ENCODE measurements at regions not wholly inside any gene's neighbourhood (a gene's known extent, or its start where the extent isn't known, plus 50 kb on each side); places are given as distances from the start of the nearest gene placed in this dataset.
"Not testable (repeated sequence)": the region's sequence is repeated elsewhere in the genome, so short reads cannot be mapped to it uniquely, and the experiment has no call there.

DNA sequence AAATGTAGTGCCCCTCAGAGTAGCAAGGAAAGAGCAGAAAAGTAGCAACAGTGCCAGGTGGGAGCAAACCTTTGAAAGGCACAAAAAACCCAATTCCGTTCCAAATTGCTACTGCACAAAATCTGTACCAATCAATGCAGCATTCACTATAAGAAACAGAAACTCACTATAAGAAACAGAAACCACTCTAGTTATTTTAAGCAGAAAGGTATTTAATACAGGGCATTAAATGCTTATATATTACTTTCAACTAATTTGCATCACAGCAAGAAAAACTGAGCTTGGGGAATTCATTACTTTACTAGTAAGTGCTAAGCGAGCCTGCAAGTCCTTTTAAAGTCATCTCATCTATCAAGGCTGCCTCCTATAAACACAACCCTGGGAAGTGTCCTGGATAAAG lies 116.5 kb upstream of the OLIG3 start:
- H3K4me3 ChIP-seq (ENCODE audit: low read depth, low read length) = no peak overlapping the region
- TF ChIP-seq, protein P1, sequence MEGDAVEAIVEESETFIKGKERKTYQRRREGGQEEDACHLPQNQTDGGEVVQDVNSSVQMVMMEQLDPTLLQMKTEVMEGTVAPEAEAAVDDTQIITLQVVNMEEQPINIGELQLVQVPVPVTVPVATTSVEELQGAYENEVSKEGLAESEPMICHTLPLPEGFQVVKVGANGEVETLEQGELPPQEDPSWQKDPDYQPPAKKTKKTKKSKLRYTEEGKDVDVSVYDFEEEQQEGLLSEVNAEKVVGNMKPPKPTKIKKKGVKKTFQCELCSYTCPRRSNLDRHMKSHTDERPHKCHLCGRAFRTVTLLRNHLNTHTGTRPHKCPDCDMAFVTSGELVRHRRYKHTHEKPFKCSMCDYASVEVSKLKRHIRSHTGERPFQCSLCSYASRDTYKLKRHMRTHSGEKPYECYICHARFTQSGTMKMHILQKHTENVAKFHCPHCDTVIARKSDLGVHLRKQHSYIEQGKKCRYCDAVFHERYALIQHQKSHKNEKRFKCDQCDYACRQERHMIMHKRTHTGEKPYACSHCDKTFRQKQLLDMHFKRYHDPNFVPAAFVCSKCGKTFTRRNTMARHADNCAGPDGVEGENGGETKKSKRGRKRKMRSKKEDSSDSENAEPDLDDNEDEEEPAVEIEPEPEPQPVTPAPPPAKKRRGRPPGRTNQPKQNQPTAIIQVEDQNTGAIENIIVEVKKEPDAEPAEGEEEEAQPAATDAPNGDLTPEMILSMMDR (IDR thresholded peaks at IDR 0.05; ENCODE audit: insufficient read depth, low read depth, low read length, missing control alignments) = no peak
- no peak for DNase-seq (ENCODE audit: low read depth)

DNA sequence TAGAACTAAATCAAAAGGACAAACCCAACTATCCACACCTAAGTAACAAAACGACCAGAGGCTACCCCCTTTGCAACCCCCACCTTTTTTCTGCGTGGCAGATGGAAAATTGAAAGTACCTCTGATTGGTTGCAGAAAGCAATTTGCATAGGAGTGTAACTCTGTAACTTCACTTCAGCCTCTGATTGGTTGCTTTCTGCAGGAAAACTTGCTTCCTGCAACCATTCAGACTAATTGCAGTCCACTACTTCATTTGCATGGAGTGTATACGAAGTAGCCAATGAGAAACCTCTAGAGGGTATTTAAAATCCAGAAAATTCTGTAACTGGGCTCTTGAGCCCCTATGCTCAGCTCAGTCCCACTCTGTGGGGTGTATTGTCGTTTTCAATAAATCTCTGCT lies 129.1 kb upstream of the OLIG3 start:
- no peak for DNase-seq (ENCODE audit: low read depth)
- TF ChIP-seq, protein P1 (IDR thresholded peaks at IDR 0.05; ENCODE audit: insufficient read depth, low read depth, low read length, missing control alignments) = no peak
- H3K4me3 ChIP-seq (ENCODE audit: low read depth, low read length) = no peak overlapping the region

DNA sequence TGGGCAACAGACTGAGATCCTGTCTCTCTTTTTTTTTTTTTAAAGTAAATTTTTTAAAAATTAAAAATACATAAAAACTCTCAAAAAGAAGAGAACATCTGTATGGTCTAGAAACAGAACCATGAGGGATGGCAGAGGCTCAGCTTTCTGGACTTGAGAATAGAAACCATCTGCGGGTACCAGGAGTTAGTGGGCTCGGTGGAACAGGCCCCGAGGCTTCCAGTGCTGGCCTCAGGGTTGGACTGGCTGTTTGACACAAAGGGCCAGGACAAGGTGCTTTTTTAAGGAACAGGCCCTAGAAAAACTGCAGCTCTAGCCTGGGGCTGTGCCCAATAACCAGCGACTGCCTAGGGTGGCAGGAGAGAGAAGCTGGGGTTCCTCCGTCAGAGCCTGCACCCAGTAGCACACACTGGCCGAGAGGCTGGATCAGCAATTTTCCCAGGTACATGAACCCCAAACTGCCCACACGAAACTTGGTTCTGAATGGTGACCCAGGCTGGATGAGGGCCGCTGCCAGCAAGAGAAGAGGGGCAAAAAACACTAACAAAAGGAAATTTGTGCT lies 131.0 kb upstream of the OLIG3 start:
- TF ChIP-seq, protein P1 (IDR thresholded peaks at IDR 0.05; ENCODE audit: insufficient read depth, low read depth, low read length, missing control alignments) = no peak
- no peak for DNase-seq (ENCODE audit: low read depth)
- no peak overlapping the region for H3K4me3 ChIP-seq (ENCODE audit: low read depth, low read length)

DNA sequence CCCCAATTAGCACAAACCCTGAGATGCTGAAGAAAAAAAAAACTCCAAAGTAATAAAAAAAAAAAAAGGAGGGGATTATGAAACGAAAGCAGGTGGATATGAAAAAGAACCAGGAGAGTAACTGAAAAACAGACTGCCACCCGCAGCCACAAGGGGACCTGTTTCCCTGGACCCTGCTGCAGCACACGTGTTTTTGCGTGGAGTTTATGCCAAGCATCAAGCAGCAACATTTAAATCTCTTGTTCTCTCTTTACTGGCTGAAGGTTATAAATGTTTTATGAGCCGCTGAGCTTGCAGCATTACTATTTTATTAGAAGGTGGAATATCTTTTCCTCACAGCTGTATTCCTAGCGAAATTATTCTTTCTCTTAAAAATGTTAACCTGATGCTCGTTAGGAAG lies 131.6 kb upstream of the OLIG3 start:
- H3K4me3 ChIP-seq (ENCODE audit: low read depth, low read length) = no peak overlapping the region
- no peak for DNase-seq (ENCODE audit: low read depth)
- TF ChIP-seq, protein P1 (IDR thresholded peaks at IDR 0.05; ENCODE audit: insufficient read depth, low read depth, low read length, missing control alignments) = no peak

DNA sequence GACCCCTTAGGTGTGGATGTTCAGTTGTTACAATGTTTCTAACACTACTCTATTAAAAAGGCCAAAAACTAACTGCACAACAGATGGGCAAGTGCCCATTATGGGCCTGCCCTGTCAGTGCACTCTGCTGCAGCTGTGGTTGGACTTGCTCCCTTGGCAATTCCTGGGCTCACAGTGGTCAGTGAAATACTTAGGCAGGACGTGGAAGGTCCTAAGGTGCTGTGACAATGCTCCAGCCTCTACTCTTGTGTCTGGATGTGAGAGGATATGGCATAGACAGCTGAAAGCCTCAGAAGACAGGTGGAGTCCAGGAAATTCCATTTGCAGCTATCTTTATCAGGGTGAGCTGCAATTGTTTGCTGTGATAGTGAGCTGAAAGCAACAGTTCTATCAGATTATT lies 136.5 kb upstream of the OLIG3 start:
- no peak overlapping the region for H3K4me3 ChIP-seq (ENCODE audit: low read depth, low read length)
- TF ChIP-seq, protein P1 (IDR thresholded peaks at IDR 0.05; ENCODE audit: insufficient read depth, low read depth, low read length, missing control alignments) = no peak

DNA sequence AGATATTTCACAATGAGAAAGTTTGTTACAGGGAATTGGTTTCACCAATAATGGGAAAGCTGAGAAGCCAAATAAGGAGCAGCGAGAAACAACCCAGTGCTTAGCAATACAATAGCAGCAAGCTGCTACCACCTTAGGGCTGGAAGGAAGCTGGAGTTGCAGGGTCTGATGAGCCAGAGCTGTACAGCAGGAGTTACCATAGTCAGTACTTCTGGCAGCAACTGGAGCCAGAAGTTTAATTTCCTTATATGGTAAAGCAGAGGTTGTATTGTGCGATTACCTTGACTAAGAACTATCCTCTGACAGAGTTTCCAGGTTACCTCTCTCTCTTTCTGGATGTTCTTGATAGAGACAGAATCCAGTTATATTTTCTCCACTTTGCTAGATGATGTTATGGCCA lies 137.1 kb upstream of the OLIG3 start:
- TF ChIP-seq, protein P1 (IDR thresholded peaks at IDR 0.05; ENCODE audit: insufficient read depth, low read depth, low read length, missing control alignments) = no peak
- H3K4me3 ChIP-seq (ENCODE audit: low read depth, low read length) = no peak overlapping the region
- peak; percentile 76 for DNase-seq (ENCODE audit: low read depth)

More for the DNA sequence above, 136.5 kb upstream of the OLIG3 start:
- DNase-seq (ENCODE audit: low read depth) = peak; percentile 17

DNA sequence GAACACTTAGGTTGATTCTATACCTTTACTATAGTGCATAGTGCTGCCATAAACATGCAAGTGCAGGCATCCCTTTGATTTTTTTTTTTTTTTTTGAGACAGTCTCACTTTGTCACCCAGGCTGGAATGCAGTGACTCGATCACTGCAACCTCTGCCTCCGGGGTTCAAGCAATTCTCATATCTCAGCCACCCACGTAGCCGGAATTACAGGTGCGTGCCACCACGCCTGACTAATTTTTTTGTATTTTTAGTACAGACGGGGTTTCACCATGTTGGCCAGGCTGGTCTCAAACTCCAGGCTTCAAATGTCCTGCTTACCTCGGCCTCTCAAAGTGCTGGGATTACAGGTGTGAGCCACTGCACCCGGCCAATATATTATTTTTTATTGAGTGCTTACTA lies 140.0 kb upstream of the OLIG3 start:
- H3K4me3 ChIP-seq (ENCODE audit: low read depth, low read length) = not testable (repeated sequence)
- peak; percentile 79 for DNase-seq (ENCODE audit: low read depth)
